Lung (tissue), 11 donors: ENCODE measurements at regions not wholly inside any gene's neighbourhood (a gene's known extent, or its start where the extent isn't known, plus 50 kb on each side); places are given as distances from the start of the nearest gene placed in this dataset.

ENCODE experiments used
- ATAC-seq: fragments of 200-7000 bp; cut with Tn5 transposase; one replicate; pipeline ENCODE4 v1.9.1; 2020; ENCODE audit warnings: moderate number of reproducible peaks; ENCODE audit not compliant: insufficient read depth, low FRiP score
- DNase-seq, 3 donors: peaks; one replicate each; pipeline ENCODE4 v3.0.0-alpha.2; 2013 to 2017
- H3K27ac ChIP-seq, 2 donors: one replicate each; pipeline ENCODE4 v1.5.1; 2013; ENCODE audit warnings: mild to moderate bottlenecking in 2 of 2, moderate library complexity in 2 of 2, control low read depth in 1 of 2, inconsistent platforms in 1 of 2, low read depth in 1 of 2, low read length in 1 of 2
- H3K27me3 ChIP-seq, 3 donors: one replicate each; pipeline ENCODE4 v1.5.1; 2013; ENCODE audit warnings: low read length in 2 of 3; ENCODE audit not compliant: control insufficient read depth in 3 of 3, insufficient read depth in 3 of 3
- H3K36me3 ChIP-seq, 4 donors: one replicate each; pipeline ENCODE4 v1.5.1; 2013; ENCODE audit warnings: low read length in 4 of 4, mild to moderate bottlenecking in 1 of 4, moderate library complexity in 1 of 4; ENCODE audit not compliant: control insufficient read depth in 4 of 4, insufficient read depth in 4 of 4
- H3K4me1 ChIP-seq, 5 donors: one replicate each; pipeline ENCODE4 v1.5.1; 2013; ENCODE audit warnings: low read length in 5 of 5, mild to moderate bottlenecking in 2 of 5, moderate library complexity in 1 of 5; ENCODE audit not compliant: control insufficient read depth in 5 of 5, insufficient read depth in 5 of 5
- H3K4me3 ChIP-seq: one replicate; pipeline ENCODE4 v1.5.1; 2013; ENCODE audit warnings: mild to moderate bottlenecking, control low read depth, moderate library complexity
- H3K9ac ChIP-seq, 2 donors: one replicate each; pipeline ENCODE4 v1.5.1; 2013; ENCODE audit warnings: low read length in 2 of 2, control low read depth in 1 of 2; ENCODE audit not compliant: insufficient read depth in 1 of 2
- H3K9me3 ChIP-seq, 4 donors: one replicate each; pipeline ENCODE4 v1.5.1; 2013; ENCODE audit warnings: low read length in 3 of 4, mild to moderate bottlenecking in 1 of 4, moderate library complexity in 1 of 4; ENCODE audit not compliant: control insufficient read depth in 4 of 4, insufficient read depth in 3 of 4
- CTCF ChIP-seq: IDR thresholded peaks from 2 replicates; pipeline ENCODE4 v1.5.1; 2012; ENCODE audit warnings: mild to moderate bottlenecking; ENCODE audit errors: control extremely low read depth, extremely low read depth
- WGBS, 2 donors: extraction: QIAGEN DNeasy Blood & Tissue Kit; methylation state at CpG; one replicate each; pipeline ENCODE4 v1.1.7; 2013; 5-methylcytosine and 5-hydroxymethylcytosine counted together
- donor health status: control.
- donor health status: control.
- donor health status: Bipolar disorder and iron deficiency.
- donor health status: healthy.
- donor health status: DM: yes; HTN: yes; CAD: no.

- H3K9me3 ChIP-seq, result no peaks in the 10 kb centered on the region
- no peak overlapping the region for H3K4me3 ChIP-seq
- H3K36me3 ChIP-seq, result no peaks in the 10 kb centered on the region
- TF ChIP-seq CTCF, result peak; percentile 43
- WGBS, 2 donors, result 39 to 45% methylated on average over 5 of the region's 5 CpGs
- H3K4me1 ChIP-seq, result peaks cover 0 to 10% (median 3%) of the 10 kb centered on the region in 5 donors
- no peaks in the 10 kb centered on the region for H3K27me3 ChIP-seq
- no peak overlapping the region for H3K9ac ChIP-seq
- peak; percentile 70 to 92 (median 85) for DNase-seq
- peak overlapping the region; percentile 48 to 81 for H3K27ac ChIP-seq
- ATAC-seq, result peak; percentile 91
Measured at GRCh38 chr12:94074980-94075629, 73.3 kb upstream of the PLXNC1 start.

- Histone ChIP-seq H3K9ac (no peak overlapping the region), H3K27ac (no peak overlapping the region), H3K4me3 (no peak overlapping the region), H3K4me1 (peaks cover 0 to 13% (median 6%) of the 10 kb centered on the region in 5 donors), H3K27me3 (no peaks in the 10 kb centered on the region), H3K9me3 (no peaks in the 10 kb centered on the region), H3K36me3 (no peaks in the 10 kb centered on the region)
- DNase-seq (no peak), ATAC-seq (no peak)
- no peak for TF ChIP-seq CTCF
- 47 to 74% methylated on average over 2 of the region's 2 CpGs for WGBS, 2 donors
Measured at GRCh38 chr12:94077209-94077608, 71.2 kb upstream of the PLXNC1 start.

- DNase-seq, result no peak
Measured at GRCh38 chr12:94078138-94078723, 70.1 kb upstream of the PLXNC1 start.

More at GRCh38 chr12:94078138-94078723, 70.1 kb upstream of the PLXNC1 start:
- 12 to 20% methylated on average over 3 of the region's 3 CpGs for WGBS, 2 donors
- no peak overlapping the region for H3K9ac ChIP-seq
- H3K27ac ChIP-seq, result no peak overlapping the region
- no peak for ATAC-seq
- H3K4me3 ChIP-seq, result no peak overlapping the region
- TF ChIP-seq CTCF, result no peak
- peaks cover 0 to 13% (median 6%) of the 10 kb centered on the region in 5 donors for H3K4me1 ChIP-seq
- H3K27me3 ChIP-seq, result no peaks in the 10 kb centered on the region
- peaks cover 0 to 3% (median 0%) of the 10 kb centered on the region in 4 donors for H3K9me3 ChIP-seq
- no peaks in the 10 kb centered on the region for H3K36me3 ChIP-seq
